Hematopoietic multipotent progenitor cell treated with erythropoietin and hydrocortisone succinate and interleukin-3 and kit ligand, for 17 days (in vitro differentiated cells): ENCODE measurements at regions not wholly inside any gene's neighbourhood (a gene's known extent, or its start where the extent isn't known, plus 50 kb on each side); places are given as distances from the start of the nearest gene placed in this dataset.

Experiments
- DNase-seq: peaks from one replicate; pipeline ENCODE4 v3.0.0-alpha.2; 2015; ENCODE audit warnings: low spot score

- DNase-seq = no peak
Observed at GRCh38 chr6:62670490-62671223, 384.6 kb upstream of the KHDRBS2 start.

- no peak for DNase-seq
Observed at GRCh38 chr6:62669831-62670230, 383.8 kb upstream of the KHDRBS2 start.

GRCh38 chr6:62652692-62653328, 366.8 kb upstream of the KHDRBS2 start:
- no peak for DNase-seq

GRCh38 chr6:62645274-62645673, 359.2 kb upstream of the KHDRBS2 start:
- DNase-seq = no peak

GRCh38 chr6:62640749-62641148, 354.7 kb upstream of the KHDRBS2 start:
- peak; percentile 5 for DNase-seq

GRCh38 chr6:62626661-62627060, 340.6 kb upstream of the KHDRBS2 start:
- DNase-seq = no peak

GRCh38 chr6:62623846-62624532, 338.0 kb upstream of the KHDRBS2 start:
- no peak for DNase-seq

GRCh38 chr6:62615366-62616015, 329.5 kb upstream of the KHDRBS2 start:
- no peak for DNase-seq

GRCh38 chr6:62614442-62614841, 328.4 kb upstream of the KHDRBS2 start:
- no peak for DNase-seq

- DNase-seq = no peak
Observed at GRCh38 chr6:62613928-62614327, 327.9 kb upstream of the KHDRBS2 start.

GRCh38 chr6:62612471-62612870, 326.4 kb upstream of the KHDRBS2 start:
- no peak for DNase-seq

GRCh38 chr6:62570372-62570771, 284.3 kb upstream of the KHDRBS2 start:
- no peak for DNase-seq

GRCh38 chr6:62541502-62541901, 255.5 kb upstream of the KHDRBS2 start:
- DNase-seq = no peak

GRCh38 chr6:62530985-62531384, 245.0 kb upstream of the KHDRBS2 start:
- DNase-seq = no peak

- no peak for DNase-seq
Observed at GRCh38 chr6:62528894-62529526, 243.0 kb upstream of the KHDRBS2 start.

- DNase-seq = no peak
Observed at GRCh38 chr6:62523630-62524029, 237.6 kb upstream of the KHDRBS2 start.

GRCh38 chr6:62519574-62519973, 233.5 kb upstream of the KHDRBS2 start:
- DNase-seq = no peak

GRCh38 chr6:62516291-62517141, 230.5 kb upstream of the KHDRBS2 start:
- no peak for DNase-seq

- DNase-seq = no peak
Observed at GRCh38 chr6:62492192-62492822, 206.3 kb upstream of the KHDRBS2 start.

GRCh38 chr6:62480544-62480943, 194.5 kb upstream of the KHDRBS2 start:
- no peak for DNase-seq

GRCh38 chr6:62479697-62480220, 193.7 kb upstream of the KHDRBS2 start:
- no peak for DNase-seq
